ENCODE measurements at regions not wholly inside any gene's neighbourhood (a gene's known extent, or its start where the extent isn't known, plus 50 kb on each side); places are given as distances from the start of the nearest gene placed in this dataset.

- Mint-ChIP-seq H3K27me3 (ENCODE audit: insufficient read depth, low read depth) (peaks cover 2% of the 10 kb centered on the region), H3K27ac (no peak overlapping the region), H3K9me3 (peaks cover 7% of the 10 kb centered on the region), H3K36me3 (no peaks in the 10 kb centered on the region), H3K4me1 (peaks cover 3% of the 10 kb centered on the region), H3K4me3 (no peak overlapping the region)
- H3K27me3 ChIP-seq = no peaks in the 10 kb centered on the region
- H4K20me1 ChIP-seq (ENCODE audit: low read depth) = no peaks in the 10 kb centered on the region
- TF ChIP-seq, protein P1, sequence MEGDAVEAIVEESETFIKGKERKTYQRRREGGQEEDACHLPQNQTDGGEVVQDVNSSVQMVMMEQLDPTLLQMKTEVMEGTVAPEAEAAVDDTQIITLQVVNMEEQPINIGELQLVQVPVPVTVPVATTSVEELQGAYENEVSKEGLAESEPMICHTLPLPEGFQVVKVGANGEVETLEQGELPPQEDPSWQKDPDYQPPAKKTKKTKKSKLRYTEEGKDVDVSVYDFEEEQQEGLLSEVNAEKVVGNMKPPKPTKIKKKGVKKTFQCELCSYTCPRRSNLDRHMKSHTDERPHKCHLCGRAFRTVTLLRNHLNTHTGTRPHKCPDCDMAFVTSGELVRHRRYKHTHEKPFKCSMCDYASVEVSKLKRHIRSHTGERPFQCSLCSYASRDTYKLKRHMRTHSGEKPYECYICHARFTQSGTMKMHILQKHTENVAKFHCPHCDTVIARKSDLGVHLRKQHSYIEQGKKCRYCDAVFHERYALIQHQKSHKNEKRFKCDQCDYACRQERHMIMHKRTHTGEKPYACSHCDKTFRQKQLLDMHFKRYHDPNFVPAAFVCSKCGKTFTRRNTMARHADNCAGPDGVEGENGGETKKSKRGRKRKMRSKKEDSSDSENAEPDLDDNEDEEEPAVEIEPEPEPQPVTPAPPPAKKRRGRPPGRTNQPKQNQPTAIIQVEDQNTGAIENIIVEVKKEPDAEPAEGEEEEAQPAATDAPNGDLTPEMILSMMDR (IDR thresholded peaks at IDR 0.05) = no peak
- TF ChIP-seq EZH2phosphoT487 (IDR thresholded peaks at IDR 0.05) (no peak), EZH2 (IDR thresholded peaks at IDR 0.05) (no peak)
- no peaks in the 10 kb centered on the region for H3K4me1 ChIP-seq
- no peaks in the 10 kb centered on the region for H3K79me2 ChIP-seq (ENCODE audit: low read depth)
- no peak overlapping the region for H3K27ac ChIP-seq
- no peak overlapping the region for H2AFZ ChIP-seq (replicated peaks)
- no peak overlapping the region for H3K9ac ChIP-seq
- DNase-seq (ENCODE audit: low spot score) = no peak
- H3K4me3 ChIP-seq = no peak overlapping the region
- no peak overlapping the region for H3K4me2 ChIP-seq
- peaks cover 5% of the 10 kb centered on the region for H3K9me3 ChIP-seq (ENCODE audit: low read depth)
- no peaks in the 10 kb centered on the region for H3F3A ChIP-seq (ENCODE audit: low read depth)
- no peaks in the 10 kb centered on the region for H3K36me3 ChIP-seq
These were observed 523.3 kb downstream of the SMARCA1 start for GRCh38 chrX:129000018-129000417.

GRCh38 chrX:128992107-128992971 is 531.0 kb downstream of the SMARCA1 start:
- TF ChIP-seq, protein P1 (IDR thresholded peaks at IDR 0.05) = peak; percentile 26
- no peak for TF ChIP-seq EZH2phosphoT487 (IDR thresholded peaks at IDR 0.05)
- TF ChIP-seq EZH2 (IDR thresholded peaks at IDR 0.05) = no peak
- no peaks in the 10 kb centered on the region for H3K27me3 ChIP-seq
- Mint-ChIP-seq H3K9me3 (peaks cover 18% of the 10 kb centered on the region), H3K36me3 (no peaks in the 10 kb centered on the region), H3K4me1 (no peaks in the 10 kb centered on the region), H3K27ac (no peak overlapping the region), H3K27me3 (ENCODE audit: insufficient read depth, low read depth) (no peaks in the 10 kb centered on the region), H3K4me3 (no peak overlapping the region)
- no peak overlapping the region for H3K4me3 ChIP-seq
- no peak overlapping the region for H2AFZ ChIP-seq (replicated peaks)
- peaks cover 15% of the 10 kb centered on the region for H3K9me3 ChIP-seq (ENCODE audit: low read depth)
- H3K4me2 ChIP-seq = no peak overlapping the region
- no peaks in the 10 kb centered on the region for H3K36me3 ChIP-seq
- H3K79me2 ChIP-seq (ENCODE audit: low read depth) = no peaks in the 10 kb centered on the region
- no peaks in the 10 kb centered on the region for H3F3A ChIP-seq (ENCODE audit: low read depth)
- no peaks in the 10 kb centered on the region for H4K20me1 ChIP-seq (ENCODE audit: low read depth)
- DNase-seq (ENCODE audit: low spot score) = no peak
- no peak overlapping the region for H3K9ac ChIP-seq
- H3K27ac ChIP-seq = no peak overlapping the region
- H3K4me1 ChIP-seq = no peaks in the 10 kb centered on the region

- H3K79me2 ChIP-seq (ENCODE audit: low read depth) = no peaks in the 10 kb centered on the region
- no peaks in the 10 kb centered on the region for H3K36me3 ChIP-seq
- no peak overlapping the region for H3K27ac ChIP-seq
- no peak overlapping the region for H3K4me3 ChIP-seq
- H3K4me2 ChIP-seq = no peak overlapping the region
- no peaks in the 10 kb centered on the region for H3K27me3 ChIP-seq
- Mint-ChIP-seq H3K4me3 (no peak overlapping the region), H3K36me3 (no peaks in the 10 kb centered on the region), H3K27ac (no peak overlapping the region), H3K4me1 (peaks cover 10% of the 10 kb centered on the region), H3K27me3 (ENCODE audit: insufficient read depth, low read depth) (no peaks in the 10 kb centered on the region), H3K9me3 (peaks cover 3% of the 10 kb centered on the region)
- H3F3A ChIP-seq (ENCODE audit: low read depth) = no peaks in the 10 kb centered on the region
- H2AFZ ChIP-seq (replicated peaks) = no peak overlapping the region
- H3K9ac ChIP-seq = no peak overlapping the region
- peak; percentile 68 for DNase-seq (ENCODE audit: low spot score)
- H3K9me3 ChIP-seq (ENCODE audit: low read depth) = no peaks in the 10 kb centered on the region
- TF ChIP-seq EZH2 (IDR thresholded peaks at IDR 0.05) (no peak), EZH2phosphoT487 (IDR thresholded peaks at IDR 0.05) (no peak)
- TF ChIP-seq, protein P1 (IDR thresholded peaks at IDR 0.05) = peak; percentile 67
- no peaks in the 10 kb centered on the region for H3K4me1 ChIP-seq
- H4K20me1 ChIP-seq (ENCODE audit: low read depth) = no peaks in the 10 kb centered on the region
These were observed 547.5 kb downstream of the SMARCA1 start for GRCh38 chrX:128975745-128976144.
